ENCODE measurements at regions not wholly inside any gene's neighbourhood (a gene's known extent, or its start where the extent isn't known, plus 50 kb on each side); places are given as distances from the start of the nearest gene placed in this dataset.

GRCh38 chr4:1501754-1502500, 95.7 kb upstream of the NKX1-1 start:
- TF ChIP-seq CTCF (conservative IDR thresholded peaks at IDR 0.05; ENCODE audit: low read depth, low read length) (no peak), EZH2 (IDR thresholded peaks at IDR 0.05; ENCODE audit: borderline replicate concordance, low read depth, low read length, poor library complexity, severe bottlenecking) (no peak)

Data from A673 (cell line).